ENCODE measurements at regions not wholly inside any gene's neighbourhood (a gene's known extent, or its start where the extent isn't known, plus 50 kb on each side); places are given as distances from the start of the nearest gene placed in this dataset.

GRCh38 chr4:185932491-185932890 is 120.5 kb upstream of the SORBS2 start:
- TF ChIP-seq CTCF (IDR thresholded peaks at IDR 0.05) (no peak), POLR2A (IDR thresholded peaks at IDR 0.05) (no peak), EP300 (IDR thresholded peaks at IDR 0.05) (no peak)

All from ovary (tissue), 3 donors.